ENCODE measurements at regions not wholly inside any gene's neighbourhood (a gene's known extent, or its start where the extent isn't known, plus 50 kb on each side); places are given as distances from the start of the nearest gene placed in this dataset.

GRCh38 chr2:120539937-120540718 lies 194.2 kb downstream of the INHBB start:
- peaks cover 4% of the 10 kb centered on the region; the same call in 1 of the 2 replicates for H3K9me3 ChIP-seq (ENCODE audit: control insufficient read depth, insufficient read depth, low read length)
- ChIA-PET CTCF (no interaction called here), POLR2A (interaction anchor here (0.7 to 1.2 kb wide), 3 partner anchors 19 to 73 kb away, joined by 3 to 11 read pairs (median 3); no protein-coding TSS in a partner anchor)
- DNase-seq (ENCODE audit: low read depth, low spot score), result peak; percentile 76
- no peak overlapping the region for H3K4me3 ChIP-seq (ENCODE audit: low read depth, low read length)
- peaks cover 26% of the 10 kb centered on the region for H3K27me3 ChIP-seq (ENCODE audit: control insufficient read depth, insufficient read depth, low read length)
- no peak for TF ChIP-seq CTCF (IDR thresholded peaks at IDR 0.05; ENCODE audit: low read depth, low read length)
- peak overlapping the region; percentile 70 for H3K27ac ChIP-seq (ENCODE audit: low read depth, low read length)

- peaks cover 4% of the 10 kb centered on the region; the same call in 1 of the 2 replicates for H3K9me3 ChIP-seq (ENCODE audit: control insufficient read depth, insufficient read depth, low read length)
- no peak for TF ChIP-seq CTCF (IDR thresholded peaks at IDR 0.05; ENCODE audit: low read depth, low read length)
- CTCF ChIA-PET, result no interaction called here
- POLR2A ChIA-PET, result interaction anchor here (0.7 to 1.2 kb wide), 3 partner anchors 18 to 73 kb away, joined by 3 to 11 read pairs (median 3); no protein-coding TSS in a partner anchor
- DNase-seq (ENCODE audit: low read depth, low spot score), result no peak
- peaks cover 23% of the 10 kb centered on the region for H3K27me3 ChIP-seq (ENCODE audit: control insufficient read depth, insufficient read depth, low read length)
- peak overlapping the region; percentile 70 for H3K27ac ChIP-seq (ENCODE audit: low read depth, low read length)
- no peak overlapping the region for H3K4me3 ChIP-seq (ENCODE audit: low read depth, low read length)
Observed at GRCh38 chr2:120540719-120541552, 194.7 kb upstream of the GLI2 start.

GRCh38 chr2:120541553-120541932 lies 194.1 kb upstream of the GLI2 start:
- H3K4me3 ChIP-seq (ENCODE audit: low read depth, low read length), result no peak overlapping the region

GRCh38 chr2:120541972-120542670 lies 193.5 kb upstream of the GLI2 start:
- TF ChIP-seq CTCF (IDR thresholded peaks at IDR 0.05; ENCODE audit: low read depth, low read length), result no peak
- H3K4me3 ChIP-seq (ENCODE audit: low read depth, low read length), result no peak overlapping the region
- H3K9me3 ChIP-seq (ENCODE audit: control insufficient read depth, insufficient read depth, low read length), result no peaks in the 10 kb centered on the region
- DNase-seq (ENCODE audit: low read depth, low spot score), result no peak
- H3K27ac ChIP-seq (ENCODE audit: low read depth, low read length), result no peak overlapping the region
- ChIA-PET POLR2A (no interaction called here), CTCF (interaction anchor here (1.5 kb wide), 1 partner anchor 11 kb away, joined by 5 read pairs; no protein-coding TSS in a partner anchor)
- H3K27me3 ChIP-seq (ENCODE audit: control insufficient read depth, insufficient read depth, low read length), result peaks cover 15% of the 10 kb centered on the region

More at GRCh38 chr2:120541553-120541932, 194.1 kb upstream of the GLI2 start:
- ChIA-PET POLR2A (no interaction called here), CTCF (no interaction called here)
- no peak for DNase-seq (ENCODE audit: low read depth, low spot score)
- no peak for TF ChIP-seq CTCF (IDR thresholded peaks at IDR 0.05; ENCODE audit: low read depth, low read length)
- Histone ChIP-seq H3K9me3 (ENCODE audit: control insufficient read depth, insufficient read depth, low read length) (peaks cover 4% of the 10 kb centered on the region; the same call in 1 of the 2 replicates), H3K27me3 (ENCODE audit: control insufficient read depth, insufficient read depth, low read length) (peaks cover 19% of the 10 kb centered on the region), H3K27ac (ENCODE audit: low read depth, low read length) (no peak overlapping the region)

Data from AG04450 (cell line).